Neural progenitor cell (in vitro differentiated cells): ENCODE measurements at regions not wholly inside any gene's neighbourhood (a gene's known extent, or its start where the extent isn't known, plus 50 kb on each side); places are given as distances from the start of the nearest gene placed in this dataset.

Experiments
- EZH2 ChIP-seq: fragments of 200-600 bp; sonication (generic); IDR thresholded peaks from 2 replicates; pipeline ENCODE4 v1.6.1; 2017; ENCODE audit warnings: antibody characterized with exemption, mild to moderate bottlenecking, moderate library complexity
- EZH2phosphoT487 ChIP-seq: fragments of 200-600 bp; sonication (generic); IDR thresholded peaks from 2 replicates; pipeline ENCODE4 v1.6.1; 2017; ENCODE audit warnings: antibody characterized with exemption
- TF ChIP-seq, protein P1 (sequence below): fragments of 200-600 bp; sonication (generic); IDR thresholded peaks from 2 replicates; pipeline ENCODE4 v1.5.1; 2017; ENCODE audit warnings: antibody characterized with exemption, mild to moderate bottlenecking

DNA sequence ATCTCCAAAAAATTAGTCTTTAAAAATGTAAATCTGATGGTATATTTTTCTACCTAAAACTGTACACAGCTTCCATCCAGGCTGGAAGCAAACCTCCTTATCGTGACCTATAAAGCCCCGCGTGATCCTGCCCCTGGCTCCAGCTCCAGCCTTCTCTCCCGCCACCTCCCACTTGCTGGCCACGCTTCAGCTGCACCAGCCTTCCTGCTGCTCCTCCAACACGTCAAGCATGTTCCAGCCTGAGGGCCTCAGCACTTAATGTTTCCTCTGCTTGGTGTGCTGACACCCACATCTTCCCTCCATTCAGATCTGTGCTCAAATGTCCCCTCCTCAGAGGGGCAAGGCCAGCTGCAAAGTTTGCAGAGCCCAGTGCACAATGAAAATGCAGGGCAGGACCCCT is 123.5 kb upstream of the MAGI3 start:
- TF ChIP-seq, protein P1, sequence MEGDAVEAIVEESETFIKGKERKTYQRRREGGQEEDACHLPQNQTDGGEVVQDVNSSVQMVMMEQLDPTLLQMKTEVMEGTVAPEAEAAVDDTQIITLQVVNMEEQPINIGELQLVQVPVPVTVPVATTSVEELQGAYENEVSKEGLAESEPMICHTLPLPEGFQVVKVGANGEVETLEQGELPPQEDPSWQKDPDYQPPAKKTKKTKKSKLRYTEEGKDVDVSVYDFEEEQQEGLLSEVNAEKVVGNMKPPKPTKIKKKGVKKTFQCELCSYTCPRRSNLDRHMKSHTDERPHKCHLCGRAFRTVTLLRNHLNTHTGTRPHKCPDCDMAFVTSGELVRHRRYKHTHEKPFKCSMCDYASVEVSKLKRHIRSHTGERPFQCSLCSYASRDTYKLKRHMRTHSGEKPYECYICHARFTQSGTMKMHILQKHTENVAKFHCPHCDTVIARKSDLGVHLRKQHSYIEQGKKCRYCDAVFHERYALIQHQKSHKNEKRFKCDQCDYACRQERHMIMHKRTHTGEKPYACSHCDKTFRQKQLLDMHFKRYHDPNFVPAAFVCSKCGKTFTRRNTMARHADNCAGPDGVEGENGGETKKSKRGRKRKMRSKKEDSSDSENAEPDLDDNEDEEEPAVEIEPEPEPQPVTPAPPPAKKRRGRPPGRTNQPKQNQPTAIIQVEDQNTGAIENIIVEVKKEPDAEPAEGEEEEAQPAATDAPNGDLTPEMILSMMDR = no peak
- TF ChIP-seq EZH2 (no peak), EZH2phosphoT487 (no peak)
